Muscle layer of colon (tissue), 2 donors: ENCODE measurements at regions not wholly inside any gene's neighbourhood (a gene's known extent, or its start where the extent isn't known, plus 50 kb on each side); places are given as distances from the start of the nearest gene placed in this dataset.

Experiments
- H3K27ac ChIP-seq: one replicate; pipeline ENCODE4 v1.7.0; 2013; ENCODE audit warnings: low read depth, mild to moderate bottlenecking, low read length, moderate library complexity
- H3K27me3 ChIP-seq, 2 donors: one replicate each; pipeline ENCODE4 v1.7.0; 2013; ENCODE audit warnings: low read length in 2 of 2, mild to moderate bottlenecking in 2 of 2; ENCODE audit not compliant: insufficient read depth in 2 of 2, control insufficient read depth in 1 of 2
- H3K36me3 ChIP-seq: one replicate; pipeline ENCODE4 v1.7.0; 2013; ENCODE audit warnings: mild to moderate bottlenecking, low read length; ENCODE audit not compliant: insufficient read depth
- H3K4me1 ChIP-seq: one replicate; pipeline ENCODE4 v1.7.0; 2013; ENCODE audit warnings: mild to moderate bottlenecking, low read length; ENCODE audit not compliant: insufficient read depth
- H3K4me3 ChIP-seq, 2 donors: one replicate each; pipeline ENCODE4 v1.7.0; 2013; ENCODE audit warnings: low read length in 2 of 2, low read depth in 1 of 2, mild to moderate bottlenecking in 1 of 2, moderate library complexity in 1 of 2
- H3K9ac ChIP-seq: one replicate; pipeline ENCODE4 v1.7.0; 2013; ENCODE audit warnings: low read length
- H3K9me3 ChIP-seq: one replicate; pipeline ENCODE4 v1.7.0; 2013; ENCODE audit warnings: mild to moderate bottlenecking, low read length
- donor health status: abdominal sarcoma.
- donor health status: Adenocarcinoma of cecum.

- Histone ChIP-seq H3K36me3 (no peaks in the 10 kb centered on the region), H3K27ac (no peak overlapping the region), H3K9me3 (no peaks in the 10 kb centered on the region), H3K9ac (no peak overlapping the region), H3K27me3 (no peaks in the 10 kb centered on the region), H3K4me3 (no peak overlapping the region), H3K4me1 (no peaks in the 10 kb centered on the region)
Observed at GRCh38 chr20:39227416-39227815, 265.3 kb downstream of the DHX35 start.

- Histone ChIP-seq H3K27ac (no peak overlapping the region), H3K4me1 (no peaks in the 10 kb centered on the region), H3K4me3 (no peak overlapping the region), H3K27me3 (no peaks in the 10 kb centered on the region), H3K36me3 (no peaks in the 10 kb centered on the region), H3K9me3 (no peaks in the 10 kb centered on the region), H3K9ac (no peak overlapping the region)
Observed at GRCh38 chr20:39225978-39226377, 263.8 kb downstream of the DHX35 start.

- Histone ChIP-seq H3K4me1 (no peaks in the 10 kb centered on the region), H3K9me3 (no peaks in the 10 kb centered on the region), H3K36me3 (no peaks in the 10 kb centered on the region), H3K4me3 (no peak overlapping the region), H3K27me3 (no peaks in the 10 kb centered on the region), H3K9ac (no peak overlapping the region), H3K27ac (no peak overlapping the region)
Observed at GRCh38 chr20:39225536-39225935, 263.4 kb downstream of the DHX35 start.

GRCh38 chr20:39222101-39222500, 260.0 kb downstream of the DHX35 start:
- no peak overlapping the region for H3K27ac ChIP-seq

GRCh38 chr20:39216195-39216594, 254.1 kb downstream of the DHX35 start:
- H3K27me3 ChIP-seq = no peaks in the 10 kb centered on the region
- H3K9me3 ChIP-seq = no peaks in the 10 kb centered on the region
- H3K4me1 ChIP-seq = no peaks in the 10 kb centered on the region
- no peak overlapping the region for H3K9ac ChIP-seq
- no peaks in the 10 kb centered on the region for H3K36me3 ChIP-seq
- no peak overlapping the region for H3K27ac ChIP-seq
- H3K4me3 ChIP-seq = no peak overlapping the region

More at GRCh38 chr20:39222101-39222500, 260.0 kb downstream of the DHX35 start:
- Histone ChIP-seq H3K4me3 (no peak overlapping the region), H3K9me3 (no peaks in the 10 kb centered on the region), H3K4me1 (no peaks in the 10 kb centered on the region), H3K9ac (no peak overlapping the region), H3K27me3 (no peaks in the 10 kb centered on the region), H3K36me3 (no peaks in the 10 kb centered on the region)

- no peaks in the 10 kb centered on the region for H3K4me1 ChIP-seq
- no peak overlapping the region for H3K9ac ChIP-seq
- no peaks in the 10 kb centered on the region for H3K36me3 ChIP-seq
- H3K27ac ChIP-seq = no peak overlapping the region
- H3K27me3 ChIP-seq = no peaks in the 10 kb centered on the region
- no peaks in the 10 kb centered on the region for H3K9me3 ChIP-seq
- H3K4me3 ChIP-seq = no peak overlapping the region
Observed at GRCh38 chr20:39214828-39215227, 252.7 kb downstream of the DHX35 start.

GRCh38 chr20:39213476-39214145, 251.5 kb downstream of the DHX35 start:
- no peak overlapping the region for H3K27ac ChIP-seq
- no peaks in the 10 kb centered on the region for H3K27me3 ChIP-seq
- H3K36me3 ChIP-seq = no peaks in the 10 kb centered on the region
- H3K4me3 ChIP-seq = no peak overlapping the region
- no peaks in the 10 kb centered on the region for H3K9me3 ChIP-seq
- H3K9ac ChIP-seq = no peak overlapping the region
- H3K4me1 ChIP-seq = no peaks in the 10 kb centered on the region

GRCh38 chr20:39211060-39211748, 249.1 kb downstream of the DHX35 start:
- no peak overlapping the region for H3K4me3 ChIP-seq
- no peaks in the 10 kb centered on the region for H3K27me3 ChIP-seq
- no peaks in the 10 kb centered on the region for H3K9me3 ChIP-seq
- no peak overlapping the region for H3K27ac ChIP-seq
- no peaks in the 10 kb centered on the region for H3K4me1 ChIP-seq
- H3K9ac ChIP-seq = no peak overlapping the region
- H3K36me3 ChIP-seq = no peaks in the 10 kb centered on the region

GRCh38 chr20:39210341-39211036, 248.3 kb downstream of the DHX35 start:
- Histone ChIP-seq H3K4me1 (no peaks in the 10 kb centered on the region), H3K9ac (no peak overlapping the region), H3K9me3 (no peaks in the 10 kb centered on the region), H3K36me3 (no peaks in the 10 kb centered on the region), H3K27me3 (no peaks in the 10 kb centered on the region), H3K4me3 (no peak overlapping the region), H3K27ac (no peak overlapping the region)

- no peak overlapping the region for H3K27ac ChIP-seq
- no peaks in the 10 kb centered on the region for H3K4me1 ChIP-seq
- no peak overlapping the region for H3K9ac ChIP-seq
- H3K4me3 ChIP-seq = no peak overlapping the region
- H3K27me3 ChIP-seq = no peaks in the 10 kb centered on the region
- H3K36me3 ChIP-seq = no peaks in the 10 kb centered on the region
- H3K9me3 ChIP-seq = no peaks in the 10 kb centered on the region
Observed at GRCh38 chr20:39206899-39207564, 244.9 kb downstream of the DHX35 start.

- Histone ChIP-seq H3K4me1 (no peaks in the 10 kb centered on the region), H3K36me3 (no peaks in the 10 kb centered on the region), H3K4me3 (no peak overlapping the region), H3K27me3 (no peaks in the 10 kb centered on the region), H3K27ac (no peak overlapping the region), H3K9me3 (no peaks in the 10 kb centered on the region), H3K9ac (no peak overlapping the region)
Observed at GRCh38 chr20:39195582-39196021, 233.5 kb downstream of the DHX35 start.
